ENCODE measurements at regions not wholly inside any gene's neighbourhood (a gene's known extent, or its start where the extent isn't known, plus 50 kb on each side); places are given as distances from the start of the nearest gene placed in this dataset.
"Not testable (repeated sequence)": the region's sequence is repeated elsewhere in the genome, so short reads cannot be mapped to it uniquely, and the experiment has no call there.

- no peak for DNase-seq
- in situ Hi-C loops (cut with MboI; ENCODE audit: low pct_unique_long_range_greater_than_20kb, low sequenced_read_pairs), result no loop called here
Observed at GRCh38 chr18:54433368-54433767, 75.7 kb downstream of the C18orf54 start.

- DNase-seq, result no peak
- in situ Hi-C loops (cut with MboI; ENCODE audit: low pct_unique_long_range_greater_than_20kb, low sequenced_read_pairs), result no loop called here
Observed at GRCh38 chr18:54433857-54434256, 76.2 kb downstream of the C18orf54 start.

GRCh38 chr18:54434453-54434852 is 76.7 kb downstream of the C18orf54 start:
- DNase-seq, result no peak

GRCh38 chr18:54436501-54436900 is 78.8 kb downstream of the C18orf54 start:
- DNase-seq, result no peak
- in situ Hi-C loops (cut with MboI; ENCODE audit: low pct_unique_long_range_greater_than_20kb, low sequenced_read_pairs), result no loop called here

More at GRCh38 chr18:54434453-54434852, 76.7 kb downstream of the C18orf54 start:
- in situ Hi-C loops (cut with MboI; ENCODE audit: low pct_unique_long_range_greater_than_20kb, low sequenced_read_pairs), result no loop called here

GRCh38 chr18:54440292-54440691 is 82.6 kb downstream of the C18orf54 start:
- in situ Hi-C loops (cut with MboI; ENCODE audit: low pct_unique_long_range_greater_than_20kb, low sequenced_read_pairs), result no loop called here

GRCh38 chr18:54444319-54444914 is 86.7 kb downstream of the C18orf54 start:
- peak; percentile 67 for DNase-seq
- in situ Hi-C loops (cut with MboI; ENCODE audit: low pct_unique_long_range_greater_than_20kb, low sequenced_read_pairs), result no loop called here

More at GRCh38 chr18:54440292-54440691, 82.6 kb downstream of the C18orf54 start:
- no peak for DNase-seq

GRCh38 chr18:54453996-54454395 is 96.3 kb downstream of the C18orf54 start:
- no peak for DNase-seq
- in situ Hi-C loops (cut with MboI; ENCODE audit: low pct_unique_long_range_greater_than_20kb, low sequenced_read_pairs), result no loop called here

GRCh38 chr18:54465502-54465901 is 107.8 kb downstream of the C18orf54 start:
- in situ Hi-C loops (cut with MboI; ENCODE audit: low pct_unique_long_range_greater_than_20kb, low sequenced_read_pairs), result no loop called here
- no peak for DNase-seq

- in situ Hi-C loops (cut with MboI; ENCODE audit: low pct_unique_long_range_greater_than_20kb, low sequenced_read_pairs), result no loop called here
- no peak for DNase-seq
Observed at GRCh38 chr18:54466248-54467005, 108.7 kb downstream of the C18orf54 start.

GRCh38 chr18:54479365-54479764 is 111.7 kb upstream of the DYNAP start:
- in situ Hi-C loops (cut with MboI; ENCODE audit: low pct_unique_long_range_greater_than_20kb, low sequenced_read_pairs), result no loop called here
- no peak for DNase-seq

- no peak for DNase-seq
- in situ Hi-C loops (cut with MboI; ENCODE audit: low pct_unique_long_range_greater_than_20kb, low sequenced_read_pairs), result no loop called here
Observed at GRCh38 chr18:54480616-54481015, 110.4 kb upstream of the DYNAP start.

GRCh38 chr18:54502451-54502850 is 88.6 kb upstream of the DYNAP start:
- DNase-seq; in situ Hi-C loops (cut with MboI; ENCODE audit: low pct_unique_long_range_greater_than_20kb, low sequenced_read_pairs): not testable (repeated sequence)

GRCh38 chr18:54503131-54503894 is 87.7 kb upstream of the DYNAP start:
- no peak for DNase-seq
- in situ Hi-C loops (cut with MboI; ENCODE audit: low pct_unique_long_range_greater_than_20kb, low sequenced_read_pairs), result no loop called here

- in situ Hi-C loops (cut with MboI; ENCODE audit: low pct_unique_long_range_greater_than_20kb, low sequenced_read_pairs), result no loop called here
- peak; percentile 28 for DNase-seq
Observed at GRCh38 chr18:54506516-54507261, 84.4 kb upstream of the DYNAP start.

GRCh38 chr18:54509793-54510192 is 81.3 kb upstream of the DYNAP start:
- in situ Hi-C loops (cut with MboI; ENCODE audit: low pct_unique_long_range_greater_than_20kb, low sequenced_read_pairs), result no loop called here
- DNase-seq, result no peak

GRCh38 chr18:54515149-54515548 is 75.9 kb upstream of the DYNAP start:
- DNase-seq, result no peak
- in situ Hi-C loops (cut with MboI; ENCODE audit: low pct_unique_long_range_greater_than_20kb, low sequenced_read_pairs), result no loop called here

- DNase-seq, result no peak
- in situ Hi-C loops (cut with MboI; ENCODE audit: low pct_unique_long_range_greater_than_20kb, low sequenced_read_pairs), result no loop called here
Observed at GRCh38 chr18:54517521-54517920, 73.5 kb upstream of the DYNAP start.

GRCh38 chr18:54521846-54522245 is 69.2 kb upstream of the DYNAP start:
- no peak for DNase-seq
- in situ Hi-C loops (cut with MboI; ENCODE audit: low pct_unique_long_range_greater_than_20kb, low sequenced_read_pairs), result no loop called here

GRCh38 chr18:54528942-54529376 is 62.1 kb upstream of the DYNAP start:
- in situ Hi-C loops (cut with MboI; ENCODE audit: low pct_unique_long_range_greater_than_20kb, low sequenced_read_pairs), result no loop called here
- no peak for DNase-seq
